Activated naive CD4-positive, alpha-beta T cell treated with anti-CD3 and anti-CD28 coated beads, Interleukin-2, amount 10 ng/mL, durations not matched to agents 7 days and 5 days (primary cell): ENCODE measurements at regions not wholly inside any gene's neighbourhood (a gene's known extent, or its start where the extent isn't known, plus 50 kb on each side); places are given as distances from the start of the nearest gene placed in this dataset.

ENCODE experiments used
- CTCF ChIA-PET: fragments of 350-600 bp; sonication (Branson Sonifier 250); formaldehyde crosslinking; loops from one replicate; lab custom pipeline; 2021; ENCODE audit warnings: antibody characterized with exemption; lab: Charles Lee
- DNase-seq: peaks from one replicate; pipeline ENCODE4 v3.0.0-alpha.2; 2020
- H3K27ac Mint-ChIP-seq: one replicate; pipeline ENCODE4 v1.8.0; 2021; ENCODE audit warnings: mild to moderate bottlenecking, moderate library complexity, mixed read lengths
- H3K27me3 Mint-ChIP-seq: one replicate; pipeline ENCODE4 v1.8.0; 2021; ENCODE audit warnings: mild to moderate bottlenecking, mixed read lengths
- H3K36me3 Mint-ChIP-seq: one replicate; pipeline ENCODE4 v1.8.0; 2021; ENCODE audit warnings: mixed read lengths
- H3K4me1 Mint-ChIP-seq: one replicate; pipeline ENCODE4 v1.8.0; 2021; ENCODE audit warnings: mixed read lengths
- H3K4me3 Mint-ChIP-seq: one replicate; pipeline ENCODE4 v1.8.0; 2021; ENCODE audit warnings: mild to moderate bottlenecking, moderate library complexity, mixed read lengths
- H3K9me3 Mint-ChIP-seq: one replicate; pipeline ENCODE4 v1.8.0; 2021; ENCODE audit warnings: mixed read lengths

DNA sequence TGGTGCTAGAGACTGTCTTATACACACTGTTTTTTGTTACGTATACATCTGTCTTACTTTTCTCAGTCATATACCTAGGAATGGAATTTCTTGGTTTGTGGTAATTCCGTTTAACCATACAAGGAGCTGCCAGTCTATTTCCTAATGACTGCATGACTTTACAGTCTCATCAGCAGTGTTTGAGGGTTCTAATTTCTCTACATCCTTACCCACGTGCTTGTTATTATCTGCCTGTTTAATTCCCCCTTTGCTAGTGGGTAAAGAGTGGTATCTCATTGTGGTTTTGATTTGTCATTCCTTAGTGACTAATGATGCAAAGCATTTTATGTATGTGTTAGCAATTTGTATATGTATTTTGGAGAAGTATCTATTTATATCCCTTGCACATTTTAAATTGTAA, 1008.0 kb downstream of the FAM181B start:
- CTCF ChIA-PET: no interaction called here
- DNase-seq: no peak
- no peak overlapping the region for H3K27ac Mint-ChIP-seq
- no peaks in the 10 kb centered on the region for H3K27me3 Mint-ChIP-seq
- H3K36me3 Mint-ChIP-seq: no peaks in the 10 kb centered on the region
- no peak overlapping the region for H3K4me3 Mint-ChIP-seq
- H3K4me1 Mint-ChIP-seq: no peaks in the 10 kb centered on the region
- peaks cover 3% of the 10 kb centered on the region for H3K9me3 Mint-ChIP-seq

DNA sequence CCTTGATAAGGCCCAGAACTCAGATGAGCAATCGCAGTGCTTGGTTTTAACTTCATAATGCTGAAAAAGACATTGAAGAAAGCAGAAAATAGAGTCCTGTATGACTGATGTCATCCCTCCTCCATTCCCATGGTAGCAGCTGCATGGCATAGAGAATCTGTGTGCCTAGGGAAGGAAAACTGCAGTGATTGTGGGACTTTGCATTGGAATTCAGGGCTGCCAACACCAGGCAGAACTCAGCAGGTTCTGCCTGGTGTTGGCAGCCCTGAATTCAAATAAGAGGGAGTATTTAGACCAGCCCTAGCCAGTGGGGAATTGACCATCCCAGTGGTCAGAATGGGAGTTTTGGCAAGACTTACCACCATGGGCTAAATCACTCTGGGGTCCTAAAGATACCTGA, 1016.0 kb downstream of the FAM181B start:
- CTCF ChIA-PET: no interaction called here
- no peak for DNase-seq
- no peak overlapping the region for H3K4me3 Mint-ChIP-seq
- H3K4me1 Mint-ChIP-seq: no peaks in the 10 kb centered on the region
- H3K9me3 Mint-ChIP-seq: no peaks in the 10 kb centered on the region
- no peak overlapping the region for H3K27ac Mint-ChIP-seq
- no peaks in the 10 kb centered on the region for H3K27me3 Mint-ChIP-seq
- no peaks in the 10 kb centered on the region for H3K36me3 Mint-ChIP-seq

DNA sequence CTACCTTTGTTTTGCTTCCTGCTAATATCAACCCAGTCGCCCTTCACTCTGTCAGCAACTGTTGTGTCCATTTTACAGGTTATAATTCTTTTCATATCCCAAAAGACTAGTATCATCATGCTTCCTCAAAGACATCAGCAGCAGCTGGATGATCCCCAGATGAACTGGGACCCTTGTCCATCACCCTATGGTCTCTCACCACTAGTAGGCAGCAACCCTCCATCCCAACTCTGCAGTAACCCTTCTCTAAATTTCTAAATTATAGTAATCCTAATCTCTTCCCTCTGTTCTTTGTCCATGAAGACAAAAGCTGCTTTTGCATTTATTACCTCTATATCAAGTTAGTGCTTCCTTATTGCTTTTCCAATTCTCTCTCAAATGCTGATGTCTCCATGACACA, 1025.8 kb downstream of the FAM181B start:
- H3K36me3 Mint-ChIP-seq: no peaks in the 10 kb centered on the region
- no peaks in the 10 kb centered on the region for H3K27me3 Mint-ChIP-seq
- no peak for DNase-seq
- H3K27ac Mint-ChIP-seq: no peak overlapping the region
- CTCF ChIA-PET: interaction anchor here (0.7 kb wide), 1 partner anchor 17 kb away, joined by 3 read pairs; no protein-coding TSS in a partner anchor
- no peaks in the 10 kb centered on the region for H3K4me1 Mint-ChIP-seq
- no peak overlapping the region for H3K4me3 Mint-ChIP-seq
- H3K9me3 Mint-ChIP-seq: no peaks in the 10 kb centered on the region

DNA sequence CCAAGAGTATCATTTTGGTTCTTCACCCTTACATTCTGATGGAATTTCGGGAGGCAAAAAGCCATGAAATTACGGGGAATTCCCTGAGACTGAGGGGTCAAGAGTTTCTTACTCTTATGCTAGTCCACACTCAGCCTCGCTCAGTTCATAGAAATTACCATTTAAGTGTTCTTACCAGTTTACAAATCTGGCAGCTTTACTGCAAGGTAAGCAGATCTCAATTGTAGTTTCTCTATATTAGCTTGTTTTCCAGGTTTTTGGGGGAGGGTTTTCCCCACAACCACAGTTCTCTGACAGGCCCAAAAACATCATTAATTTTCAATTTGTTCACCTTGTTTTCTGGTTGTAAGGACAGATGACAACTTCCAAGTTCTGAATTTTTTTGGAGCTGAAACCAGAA, 1028.4 kb downstream of the FAM181B start:
- CTCF ChIA-PET: no interaction called here
- H3K9me3 Mint-ChIP-seq: peaks cover 3% of the 10 kb centered on the region
- DNase-seq: no peak
- H3K27me3 Mint-ChIP-seq: no peaks in the 10 kb centered on the region
- no peaks in the 10 kb centered on the region for H3K36me3 Mint-ChIP-seq
- H3K4me3 Mint-ChIP-seq: no peak overlapping the region
- no peaks in the 10 kb centered on the region for H3K4me1 Mint-ChIP-seq
- no peak overlapping the region for H3K27ac Mint-ChIP-seq

DNA sequence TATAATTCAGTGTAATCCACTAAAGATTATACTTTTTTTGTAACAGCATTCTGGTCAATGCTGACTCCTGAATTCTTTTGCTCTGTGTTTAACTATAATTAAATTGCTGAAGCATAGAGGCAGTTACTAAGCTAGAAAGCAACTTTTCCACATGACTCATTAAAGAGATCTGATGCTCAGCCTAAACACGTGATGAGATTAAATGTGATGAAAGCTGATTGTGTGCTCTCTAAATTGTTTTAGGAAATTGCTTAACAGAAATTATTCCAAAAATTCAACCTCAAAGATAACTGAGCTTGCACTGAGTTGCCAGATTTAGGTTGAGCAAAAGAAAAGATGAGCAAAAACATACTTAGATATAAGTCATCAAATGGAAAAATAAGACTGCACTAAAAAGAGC, 1033.6 kb downstream of the FAM181B start:
- CTCF ChIA-PET: no interaction called here
- no peaks in the 10 kb centered on the region for H3K27me3 Mint-ChIP-seq
- DNase-seq: no peak
- H3K36me3 Mint-ChIP-seq: no peaks in the 10 kb centered on the region
- no peak overlapping the region for H3K4me3 Mint-ChIP-seq
- H3K9me3 Mint-ChIP-seq: peaks cover 11% of the 10 kb centered on the region
- H3K27ac Mint-ChIP-seq: no peak overlapping the region
- H3K4me1 Mint-ChIP-seq: no peaks in the 10 kb centered on the region

DNA sequence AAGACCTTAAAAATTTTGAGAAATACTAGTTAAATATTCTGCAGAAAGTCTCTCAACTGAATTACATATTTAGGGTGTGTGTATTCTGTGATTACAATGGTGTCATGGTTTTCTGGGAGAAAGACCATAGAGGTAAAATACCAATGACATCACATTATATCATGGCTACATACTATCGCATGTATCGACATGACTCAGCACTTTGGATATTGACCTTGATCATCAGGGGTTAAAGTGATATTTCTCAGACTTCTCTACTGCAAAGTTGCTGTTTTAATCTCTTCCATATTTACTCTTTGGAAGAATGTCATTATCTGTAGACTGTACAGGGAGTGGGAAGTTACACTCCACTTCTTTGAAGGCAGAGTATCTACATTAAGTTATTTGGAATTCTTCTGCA, 1046.6 kb downstream of the FAM181B start:
- Mint-ChIP-seq H3K4me1 (no peaks in the 10 kb centered on the region), H3K27ac (no peak overlapping the region), H3K4me3 (no peak overlapping the region), H3K36me3 (no peaks in the 10 kb centered on the region), H3K9me3 (no peaks in the 10 kb centered on the region), H3K27me3 (no peaks in the 10 kb centered on the region)
- CTCF ChIA-PET: no interaction called here
- DNase-seq: no peak

DNA sequence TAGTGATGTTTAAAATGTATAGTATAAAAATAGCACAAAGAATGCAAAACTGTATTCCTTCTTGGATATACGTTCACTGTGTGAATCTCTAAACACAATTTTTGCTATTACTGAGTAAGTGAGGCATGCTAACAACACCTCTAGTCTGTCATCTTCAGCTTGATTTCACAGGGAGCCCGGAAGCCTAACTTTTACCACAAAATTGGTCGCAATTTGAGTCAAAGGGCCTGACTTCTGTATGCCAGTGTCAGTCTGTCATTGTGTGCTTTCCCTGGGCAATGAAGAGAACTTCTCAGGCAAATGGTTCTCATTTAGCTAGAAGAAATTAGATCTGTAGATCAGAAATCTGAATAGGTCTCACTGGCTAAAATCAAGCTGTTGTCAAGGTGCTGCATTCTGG, 1059.5 kb downstream of the FAM181B start:
- Mint-ChIP-seq H3K4me3 (no peak overlapping the region), H3K36me3 (no peaks in the 10 kb centered on the region), H3K9me3 (no peaks in the 10 kb centered on the region), H3K27me3 (no peaks in the 10 kb centered on the region), H3K27ac (no peak overlapping the region), H3K4me1 (no peaks in the 10 kb centered on the region)
- CTCF ChIA-PET: no interaction called here
- DNase-seq: no peak

DNA sequence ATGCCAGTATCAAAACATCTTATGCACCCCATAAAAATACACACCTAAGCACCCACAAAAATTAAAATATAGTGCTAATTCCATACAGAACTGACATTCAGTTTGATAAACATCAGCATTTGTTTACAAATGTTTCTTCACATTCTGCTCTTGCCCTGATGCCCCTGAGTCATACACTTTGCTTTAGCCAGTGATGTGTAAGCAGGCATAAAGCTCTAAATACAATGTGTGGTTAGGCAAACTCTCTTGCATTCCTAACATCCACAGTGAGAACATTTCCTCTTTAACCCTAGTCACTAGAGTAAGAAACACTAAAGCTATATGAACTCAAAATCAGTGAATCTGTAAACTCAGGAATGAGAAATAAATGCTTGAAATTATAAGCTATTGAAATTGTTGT, 1060.7 kb downstream of the FAM181B start:
- DNase-seq: no peak
- Mint-ChIP-seq H3K4me1 (no peaks in the 10 kb centered on the region), H3K9me3 (no peaks in the 10 kb centered on the region), H3K27me3 (no peaks in the 10 kb centered on the region), H3K4me3 (no peak overlapping the region), H3K36me3 (no peaks in the 10 kb centered on the region), H3K27ac (no peak overlapping the region)
- CTCF ChIA-PET: no interaction called here

DNA sequence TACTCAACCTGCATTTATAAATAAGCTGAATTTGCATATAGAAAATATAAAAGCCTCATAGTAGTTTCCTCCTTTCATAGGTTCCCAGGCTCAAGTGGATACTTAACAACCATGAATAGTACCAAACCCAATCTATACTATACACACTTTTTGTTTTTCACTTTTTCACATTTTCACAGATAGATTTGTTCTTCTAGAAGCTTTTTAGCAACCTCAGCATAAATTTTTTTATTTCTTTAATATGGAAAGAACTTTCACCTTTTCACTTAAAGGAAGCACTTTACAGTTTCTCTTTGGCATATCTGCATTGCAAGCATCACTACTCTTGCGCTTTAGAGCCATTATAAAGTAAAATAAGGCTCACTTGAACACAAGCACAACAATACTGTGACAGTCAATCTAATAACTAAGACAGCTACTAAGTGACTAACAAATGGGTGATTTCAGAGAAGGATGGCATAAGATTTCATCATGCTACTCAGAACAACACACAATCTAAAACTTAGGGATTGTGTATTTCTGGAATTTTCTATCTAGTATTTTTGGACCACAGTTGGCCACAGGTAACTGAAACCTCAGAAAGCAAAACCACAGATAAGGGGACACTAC, 1063.6 kb downstream of the FAM181B start:
- no peaks in the 10 kb centered on the region for H3K27me3 Mint-ChIP-seq
- no peaks in the 10 kb centered on the region for H3K4me1 Mint-ChIP-seq
- no peak for DNase-seq
- no peak overlapping the region for H3K27ac Mint-ChIP-seq
- H3K4me3 Mint-ChIP-seq: no peak overlapping the region
- H3K9me3 Mint-ChIP-seq: no peaks in the 10 kb centered on the region
- CTCF ChIA-PET: no interaction called here
- no peaks in the 10 kb centered on the region for H3K36me3 Mint-ChIP-seq

DNA sequence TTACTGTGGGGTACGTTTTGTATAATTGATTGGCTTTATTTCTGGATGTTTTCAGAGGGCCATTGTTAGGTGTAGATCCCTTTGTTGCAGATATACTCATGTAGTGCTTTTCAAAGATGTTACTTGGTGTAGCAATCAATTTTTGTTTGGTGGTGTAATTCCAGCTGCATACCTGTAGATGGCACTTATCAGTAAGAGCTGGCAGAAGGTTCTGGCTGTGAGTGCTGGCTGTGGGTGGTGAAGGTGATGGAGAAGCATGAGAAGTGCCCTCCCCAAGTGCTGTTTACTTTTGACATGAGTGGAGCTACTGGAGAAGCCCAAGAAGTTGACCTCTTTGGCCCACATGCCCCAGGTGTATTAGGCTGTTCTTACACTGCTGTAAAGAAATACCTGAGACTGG, 1074.9 kb downstream of the FAM181B start:
- Mint-ChIP-seq H3K27ac (no peak overlapping the region), H3K4me1 (no peaks in the 10 kb centered on the region), H3K9me3 (no peaks in the 10 kb centered on the region), H3K4me3 (no peak overlapping the region), H3K27me3 (no peaks in the 10 kb centered on the region), H3K36me3 (no peaks in the 10 kb centered on the region)
- DNase-seq: peak; percentile 25
- CTCF ChIA-PET: interaction anchor here (0.8 kb wide), 1 partner anchor 570 kb away, joined by 3 read pairs; no protein-coding TSS in a partner anchor

DNA sequence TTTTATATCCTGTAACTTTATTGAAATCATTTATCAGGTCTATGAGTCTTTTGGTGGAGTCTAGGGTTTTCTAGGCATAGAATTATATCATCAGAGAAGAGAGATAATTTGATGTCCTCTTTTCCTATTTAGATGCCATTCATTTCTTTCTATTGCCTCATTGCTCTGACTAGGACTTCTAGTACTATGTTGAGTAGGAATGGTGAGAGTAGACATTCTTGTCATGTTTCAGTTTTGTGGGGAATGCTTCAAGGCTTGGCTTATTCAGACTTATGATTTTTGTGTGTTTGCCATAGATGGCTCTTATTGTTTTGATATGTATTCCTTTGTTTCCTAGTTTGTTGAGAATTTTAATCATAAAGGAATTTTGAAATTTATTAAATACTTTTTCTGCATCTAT, 1078.3 kb downstream of the FAM181B start:
- Mint-ChIP-seq H3K27me3 (no peaks in the 10 kb centered on the region), H3K36me3 (no peaks in the 10 kb centered on the region), H3K27ac (no peak overlapping the region), H3K9me3 (no peaks in the 10 kb centered on the region), H3K4me3 (no peak overlapping the region), H3K4me1 (no peaks in the 10 kb centered on the region)
- CTCF ChIA-PET: no interaction called here
- no peak for DNase-seq

DNA sequence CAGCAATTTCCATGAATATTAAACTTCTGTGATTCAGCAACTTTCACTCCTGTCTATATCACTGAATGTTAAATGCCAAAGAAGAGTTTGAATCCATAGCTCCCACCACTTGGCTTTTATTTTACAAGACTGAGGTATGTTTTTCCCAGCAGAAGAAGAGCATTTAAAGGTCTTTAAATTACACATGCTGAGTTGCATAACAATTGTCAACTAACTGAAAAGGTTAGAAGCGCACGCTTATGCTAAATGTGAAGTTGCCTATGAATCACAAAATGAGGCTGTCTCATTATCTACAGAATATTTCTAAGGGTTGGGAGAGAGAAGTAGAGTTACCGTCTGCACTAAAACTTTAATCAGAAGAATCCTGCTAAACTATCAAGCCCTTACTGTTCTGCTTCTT, 1086.3 kb downstream of the FAM181B start:
- CTCF ChIA-PET: interaction anchor here (0.8 to 1.1 kb wide), 2 partner anchors 130 to 582 kb away, joined by 3 read pairs; no protein-coding TSS in a partner anchor
- Mint-ChIP-seq H3K4me1 (no peaks in the 10 kb centered on the region), H3K36me3 (no peaks in the 10 kb centered on the region), H3K27ac (no peak overlapping the region), H3K27me3 (peaks cover 8% of the 10 kb centered on the region), H3K4me3 (no peak overlapping the region), H3K9me3 (no peaks in the 10 kb centered on the region)
- no peak for DNase-seq

DNA sequence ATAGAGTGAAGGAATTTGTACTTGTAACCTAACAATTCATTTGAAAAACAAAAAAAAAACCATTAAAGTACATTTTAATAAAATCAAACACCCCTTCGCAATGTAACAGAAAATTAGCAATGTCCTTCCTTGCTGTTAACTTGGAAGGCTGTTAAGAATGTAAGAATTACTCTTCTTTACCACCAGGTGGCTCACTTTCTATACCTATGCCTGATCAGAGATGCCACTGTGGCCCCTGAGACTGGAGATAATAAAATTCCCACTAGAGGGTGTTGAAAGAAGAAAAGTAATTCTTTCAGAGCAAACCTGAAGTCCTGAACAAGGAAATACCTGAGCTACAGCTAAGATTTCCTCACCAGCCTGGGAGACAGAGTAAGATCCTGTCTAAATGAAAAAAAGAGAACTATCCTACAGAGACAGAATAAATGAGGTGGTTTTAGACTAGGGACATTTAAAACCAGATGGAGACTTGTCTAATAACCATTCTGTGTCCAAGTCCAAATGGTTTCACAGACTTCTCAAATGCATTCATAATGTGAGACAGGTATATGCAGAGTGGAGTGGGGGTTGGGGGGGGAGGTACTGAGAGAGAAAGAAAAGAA, 1089.3 kb downstream of the FAM181B start:
- Mint-ChIP-seq H3K4me3 (no peak overlapping the region), H3K27ac (no peak overlapping the region), H3K9me3 (no peaks in the 10 kb centered on the region), H3K4me1 (no peaks in the 10 kb centered on the region), H3K36me3 (no peaks in the 10 kb centered on the region), H3K27me3 (peaks cover 8% of the 10 kb centered on the region)
- CTCF ChIA-PET: interaction anchor here (0.8 to 2.9 kb wide), 8 partner anchors 13 to 1057 kb away, joined by 3 to 14 read pairs (median 3); no protein-coding TSS in a partner anchor
- peak; percentile 21 for DNase-seq

DNA sequence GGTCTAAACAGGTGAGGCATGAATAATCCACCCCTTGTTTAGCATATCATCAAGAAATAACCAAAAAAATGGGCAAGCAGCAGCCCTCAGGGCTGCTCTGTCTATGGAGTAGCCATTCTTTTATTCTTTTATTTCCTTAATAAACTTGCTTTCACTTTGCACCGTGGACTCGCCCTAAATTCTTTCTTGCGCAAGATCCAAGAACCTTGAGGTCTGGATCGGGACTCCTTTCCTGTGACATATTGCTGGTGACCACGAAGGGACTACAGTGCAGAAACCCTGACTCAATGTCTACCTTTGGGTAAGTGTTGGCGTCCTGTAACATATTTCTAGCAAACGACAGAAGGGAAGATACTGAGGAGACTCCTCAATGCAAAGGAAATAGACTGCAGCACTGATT, 1099.2 kb downstream of the FAM181B start:
- CTCF ChIA-PET: no interaction called here
- H3K27ac Mint-ChIP-seq: no peak overlapping the region
- no peaks in the 10 kb centered on the region for H3K36me3 Mint-ChIP-seq
- no peaks in the 10 kb centered on the region for H3K4me1 Mint-ChIP-seq
- no peak overlapping the region for H3K4me3 Mint-ChIP-seq
- no peak for DNase-seq
- no peaks in the 10 kb centered on the region for H3K27me3 Mint-ChIP-seq
- no peaks in the 10 kb centered on the region for H3K9me3 Mint-ChIP-seq

DNA sequence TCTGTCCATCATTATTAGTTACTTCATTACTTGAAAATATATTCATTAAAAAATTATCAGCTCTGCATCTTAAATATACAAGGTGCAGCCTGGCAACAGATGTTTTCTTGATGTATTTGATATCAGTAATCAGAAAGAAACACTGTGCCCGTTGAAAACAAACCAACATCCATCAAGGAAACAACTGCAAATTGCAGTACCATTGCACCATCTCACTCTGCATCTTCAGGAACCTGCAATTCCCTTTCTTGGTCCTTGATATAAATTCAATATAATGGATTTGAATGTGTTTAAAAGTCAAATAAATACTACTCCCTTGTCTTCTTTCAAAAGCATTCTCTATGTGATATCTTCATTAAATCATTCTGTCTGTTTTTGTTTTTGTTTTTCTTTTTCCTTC, 1131.2 kb downstream of the FAM181B start:
- no peak overlapping the region for H3K27ac Mint-ChIP-seq
- H3K4me3 Mint-ChIP-seq: no peak overlapping the region
- no peaks in the 10 kb centered on the region for H3K27me3 Mint-ChIP-seq
- CTCF ChIA-PET: no interaction called here
- H3K36me3 Mint-ChIP-seq: no peaks in the 10 kb centered on the region
- DNase-seq: no peak
- H3K4me1 Mint-ChIP-seq: no peaks in the 10 kb centered on the region
- no peaks in the 10 kb centered on the region for H3K9me3 Mint-ChIP-seq
